ENCODE measurements at regions not wholly inside any gene's neighbourhood (a gene's known extent, or its start where the extent isn't known, plus 50 kb on each side); places are given as distances from the start of the nearest gene placed in this dataset.

- TF ChIP-seq CTCF (IDR thresholded peaks at IDR 0.05): no peak
- no peak for TF ChIP-seq EZH2phosphoT487 (IDR thresholded peaks at IDR 0.05)
- TF ChIP-seq EZH2 (IDR thresholded peaks at IDR 0.05): no peak
Measured at GRCh38 chr18:29056800-29057199, 879.9 kb upstream of the CDH2 start.
